Prostate gland (tissue), 2 donors: ENCODE measurements at regions not wholly inside any gene's neighbourhood (a gene's known extent, or its start where the extent isn't known, plus 50 kb on each side); places are given as distances from the start of the nearest gene placed in this dataset.
"Not testable (repeated sequence)": the region's sequence is repeated elsewhere in the genome, so short reads cannot be mapped to it uniquely, and the experiment has no call there.

Experiments
- DNase-seq: peaks from one replicate; pipeline ENCODE4 v3.0.0-alpha.2; 2019; ENCODE audit warnings: low spot score
- H3K27ac ChIP-seq, 2 donors: fragments of 200-600 bp; sonication (generic); 2 replicates each; pipeline ENCODE4 v1.5.1; 2017 to 2019
- H3K27me3 ChIP-seq: fragments of 200-600 bp; sonication (generic); replicated peaks from 2 replicates; pipeline ENCODE4 v1.5.1; 2019; ENCODE audit not compliant: insufficient read depth
- H3K36me3 ChIP-seq, 2 donors: fragments of 200-600 bp; sonication (generic); 1 replicate in 1 of 2; 2 replicates in 1 of 2; pipeline versions ENCODE4 v1.5.1 to v1.8.1; 2017 to 2019
- H3K4me1 ChIP-seq: fragments of 200-600 bp; sonication (generic); replicated peaks from 2 replicates; pipeline ENCODE4 v1.5.1; 2019
- H3K4me3 ChIP-seq, 2 donors: fragments of 200-600 bp; sonication (generic); 2 replicates each; pipeline ENCODE4 v1.5.1; 2017 to 2019
- H3K9me3 ChIP-seq: fragments of 200-600 bp; sonication (generic); 2 replicates; pipeline ENCODE4 v1.5.1; 2017
- POLR2A ChIP-seq: fragments of 450-650 bp; IDR thresholded peaks from one replicate; pipeline ENCODE4 v1.6.1; 2016; ENCODE audit warnings: antibody characterized with exemption, mild to moderate bottlenecking
- POLR2AphosphoS5 ChIP-seq: sonication (generic); formaldehyde crosslinking; IDR thresholded peaks from one replicate; pipeline ENCODE4 v1.6.1; 2017; ENCODE audit warnings: antibody characterized with exemption
- WGBS: methylation state at CpG from one replicate; pipeline ENCODE4 v1.1.5; 2018; 5-methylcytosine and 5-hydroxymethylcytosine counted together
- intact Hi-C: fragments of 100-400 bp; cut with DNase I; formaldehyde crosslinking; loops from one replicate; pipeline ENCODE4 v1.14.2; 2022
- TF ChIP-seq, protein P1 (sequence below), 4 experiments: fragments of 200-600 bp in 2 of 4; fragments of 450-650 bp in 2 of 4; sonication (generic) in 2 of 4; IDR thresholded peaks; 1 replicate in 3 of 4; 2 replicates in 1 of 4; pipeline ENCODE4 v1.5.1; 2016 to 2019; ENCODE audit warnings: antibody characterized with exemption in 4 of 4, mild to moderate bottlenecking in 2 of 4, moderate library complexity in 2 of 4

- H3K9me3 ChIP-seq, DNase-seq, intact Hi-C loops, H3K27me3 ChIP-seq, H3K4me1 ChIP-seq, H3K36me3 ChIP-seq, H3K27ac ChIP-seq, H3K4me3 ChIP-seq: not testable (repeated sequence)
- TF ChIP-seq, protein P1, sequence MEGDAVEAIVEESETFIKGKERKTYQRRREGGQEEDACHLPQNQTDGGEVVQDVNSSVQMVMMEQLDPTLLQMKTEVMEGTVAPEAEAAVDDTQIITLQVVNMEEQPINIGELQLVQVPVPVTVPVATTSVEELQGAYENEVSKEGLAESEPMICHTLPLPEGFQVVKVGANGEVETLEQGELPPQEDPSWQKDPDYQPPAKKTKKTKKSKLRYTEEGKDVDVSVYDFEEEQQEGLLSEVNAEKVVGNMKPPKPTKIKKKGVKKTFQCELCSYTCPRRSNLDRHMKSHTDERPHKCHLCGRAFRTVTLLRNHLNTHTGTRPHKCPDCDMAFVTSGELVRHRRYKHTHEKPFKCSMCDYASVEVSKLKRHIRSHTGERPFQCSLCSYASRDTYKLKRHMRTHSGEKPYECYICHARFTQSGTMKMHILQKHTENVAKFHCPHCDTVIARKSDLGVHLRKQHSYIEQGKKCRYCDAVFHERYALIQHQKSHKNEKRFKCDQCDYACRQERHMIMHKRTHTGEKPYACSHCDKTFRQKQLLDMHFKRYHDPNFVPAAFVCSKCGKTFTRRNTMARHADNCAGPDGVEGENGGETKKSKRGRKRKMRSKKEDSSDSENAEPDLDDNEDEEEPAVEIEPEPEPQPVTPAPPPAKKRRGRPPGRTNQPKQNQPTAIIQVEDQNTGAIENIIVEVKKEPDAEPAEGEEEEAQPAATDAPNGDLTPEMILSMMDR (IDR thresholded peaks at IDR 0.05) = peak in 3 of 4 experiments; percentile 19 to 32 (median 22)
- WGBS = 39% methylated on average over 11 of the region's 13 CpGs
These were observed 202.3 kb downstream of the TBC1D2B start for GRCh38 chr15:77875066-77875721.

DNA sequence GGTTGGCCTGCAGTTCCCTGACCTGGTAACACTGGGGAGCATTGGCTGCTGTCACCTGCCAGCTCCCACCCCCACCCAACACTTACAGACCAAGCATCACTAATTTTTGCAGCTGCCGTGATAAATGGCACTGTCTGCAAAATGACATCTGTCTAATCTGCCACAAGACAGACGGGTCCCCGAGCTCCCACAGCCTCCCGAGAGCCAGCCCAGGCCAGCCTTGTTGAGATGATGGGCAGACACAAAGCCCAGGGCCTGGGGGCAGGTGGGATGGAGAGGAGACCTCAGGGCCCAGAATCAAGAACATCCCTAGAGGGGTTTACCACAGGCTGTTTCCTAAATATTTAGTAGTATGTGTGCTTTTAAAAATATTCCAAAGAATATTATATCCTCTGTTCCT is 203.4 kb downstream of the TBC1D2B start:
- WGBS = 77% methylated on average over 4 of the region's 4 CpGs

DNA sequence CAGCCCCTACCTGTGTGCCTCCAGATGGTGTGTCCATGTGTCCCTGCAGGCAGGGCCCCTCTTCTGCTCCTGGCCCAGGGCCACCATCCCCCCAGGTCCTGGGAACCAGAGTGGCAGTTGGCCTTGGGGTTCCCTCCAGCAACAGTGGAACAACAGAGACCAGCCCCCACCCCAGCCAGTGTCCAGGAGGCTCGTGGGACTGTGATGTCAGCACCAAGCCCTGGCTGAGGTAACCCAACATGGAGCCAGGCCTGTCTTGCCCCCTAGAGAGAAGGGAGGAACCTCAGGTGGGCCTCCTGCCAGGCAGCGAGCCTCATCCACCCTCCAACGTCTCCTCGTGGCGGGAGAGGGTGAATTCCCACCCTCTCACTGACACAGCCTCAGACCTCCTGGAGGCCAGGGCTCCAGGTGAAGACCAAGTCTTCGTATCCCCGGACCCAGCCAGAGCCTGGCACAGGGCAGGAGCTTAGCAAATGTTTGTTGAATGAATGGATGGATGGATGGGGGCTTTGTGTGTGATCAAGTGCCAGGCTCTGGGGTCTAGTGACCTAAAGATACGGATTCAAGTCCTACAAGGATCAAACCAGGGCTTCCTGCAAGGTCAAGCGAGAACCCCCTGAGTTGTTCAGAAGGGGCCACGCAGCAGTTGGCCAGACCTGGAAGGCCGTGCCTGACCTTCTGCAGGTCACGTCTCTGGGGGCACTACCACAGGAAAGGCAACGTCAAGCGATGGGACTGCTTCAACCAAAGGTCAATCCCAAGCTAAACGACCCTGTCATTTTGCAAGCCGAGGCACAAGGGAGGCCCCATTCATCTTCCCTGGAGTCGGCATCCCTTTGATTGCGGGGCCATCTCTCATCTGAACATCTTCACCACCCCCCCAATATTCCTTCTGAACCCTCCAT is 204.7 kb downstream of the TBC1D2B start:
- 86% methylated on average over 18 of the region's 18 CpGs for WGBS
- DNase-seq, H3K27ac ChIP-seq, H3K4me3 ChIP-seq, intact Hi-C loops, H3K4me1 ChIP-seq, H3K9me3 ChIP-seq, H3K27me3 ChIP-seq, H3K36me3 ChIP-seq: not testable (repeated sequence)

More for the DNA sequence above, 203.4 kb downstream of the TBC1D2B start:
- no peak for DNase-seq
- no peaks in the 10 kb centered on the region for H3K36me3 ChIP-seq
- TF ChIP-seq POLR2AphosphoS5 (no peak), POLR2A (no peak)
- TF ChIP-seq, protein P1 (IDR thresholded peaks at IDR 0.05) = no peak
- no peaks in the 10 kb centered on the region for H3K9me3 ChIP-seq
- no peaks in the 10 kb centered on the region for H3K27me3 ChIP-seq
- no peaks in the 10 kb centered on the region for H3K4me1 ChIP-seq
- intact Hi-C loops = no loop called here
- H3K27ac ChIP-seq = no peak overlapping the region
- no peak overlapping the region for H3K4me3 ChIP-seq

GRCh38 chr15:77871852-77872371 is 205.6 kb downstream of the TBC1D2B start:
- Histone ChIP-seq H3K4me3 (no peak overlapping the region), H3K36me3 (no peaks in the 10 kb centered on the region), H3K27me3 (no peaks in the 10 kb centered on the region), H3K9me3 (no peaks in the 10 kb centered on the region), H3K4me1 (no peaks in the 10 kb centered on the region), H3K27ac (no peak overlapping the region)
- DNase-seq = no peak
- 92% methylated on average over 10 of the region's 11 CpGs for WGBS
- no peak for TF ChIP-seq POLR2A
- intact Hi-C loops = no loop called here

DNA sequence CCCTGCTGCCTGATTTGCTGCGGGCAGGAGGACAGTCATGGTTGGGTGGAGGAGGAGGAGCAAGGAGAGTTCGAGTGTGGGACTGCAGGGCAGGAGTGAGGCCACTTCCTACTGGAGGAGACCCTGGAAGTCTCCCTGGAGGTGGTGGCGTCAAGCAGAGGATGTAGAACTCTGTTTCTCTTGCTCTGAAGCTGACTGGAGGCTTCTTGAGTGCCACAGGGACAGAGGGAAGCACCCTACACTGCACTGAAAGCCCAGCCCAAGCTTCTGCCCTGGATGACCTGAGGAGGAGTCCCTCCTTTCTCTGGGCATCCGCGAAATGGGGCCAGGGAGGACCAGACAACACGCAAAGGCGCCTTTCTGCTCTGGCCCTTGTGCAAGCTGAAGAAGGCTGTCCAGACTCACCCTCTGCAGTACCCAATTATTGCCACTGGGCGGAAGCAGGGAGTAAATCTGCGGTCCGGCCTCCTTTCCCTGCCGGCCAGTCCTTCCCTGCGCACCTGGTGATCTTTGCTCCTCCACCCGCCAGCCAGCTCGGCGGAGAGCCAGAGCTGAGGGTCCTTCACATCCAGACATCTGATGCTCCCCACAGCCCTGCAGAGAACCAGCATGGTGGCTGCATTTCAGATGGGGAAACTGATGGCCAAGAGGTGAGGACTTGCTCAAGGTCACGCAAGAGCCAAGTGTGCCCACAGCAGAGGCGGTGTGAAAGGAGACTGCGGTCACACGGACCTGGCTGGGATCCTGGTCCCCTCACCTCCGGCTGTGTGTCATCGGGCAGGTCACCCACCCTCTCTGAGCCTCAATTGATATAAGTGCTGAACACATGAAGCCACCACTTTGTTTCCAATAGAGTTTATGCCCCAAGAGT is 207.1 kb downstream of the TBC1D2B start:
- TF ChIP-seq POLR2AphosphoS5 (no peak), POLR2A (no peak)
- TF ChIP-seq, protein P1 (IDR thresholded peaks at IDR 0.05) = peak; percentile 48 to 80 (median 56)
- Histone ChIP-seq H3K36me3 (no peaks in the 10 kb centered on the region), H3K4me3 (no peak overlapping the region), H3K27ac (no peak overlapping the region), H3K4me1 (no peaks in the 10 kb centered on the region), H3K27me3 (no peaks in the 10 kb centered on the region), H3K9me3 (no peaks in the 10 kb centered on the region)
- intact Hi-C loops = no loop called here
- DNase-seq = peak; percentile 25
- WGBS = 40% methylated on average over 21 of the region's 21 CpGs
